Astrocyte (in vitro differentiated cells and primary cell): ENCODE measurements at regions not wholly inside any gene's neighbourhood (a gene's known extent, or its start where the extent isn't known, plus 50 kb on each side); places are given as distances from the start of the nearest gene placed in this dataset.

Experiments
- EZH2 ChIP-seq: IDR thresholded peaks from 2 replicates; pipeline ENCODE4 v1.6.1; 2012; ENCODE audit warnings: mild to moderate bottlenecking, low read length, inconsistent platforms; ENCODE audit not compliant: insufficient read depth
- TF ChIP-seq, protein P1 (sequence below): IDR thresholded peaks from 2 replicates; pipeline ENCODE4 v1.5.1; 2011; ENCODE audit warnings: low read depth, mild to moderate bottlenecking, inconsistent platforms, low read length, moderate library complexity; ENCODE audit not compliant: insufficient read depth

DNA sequence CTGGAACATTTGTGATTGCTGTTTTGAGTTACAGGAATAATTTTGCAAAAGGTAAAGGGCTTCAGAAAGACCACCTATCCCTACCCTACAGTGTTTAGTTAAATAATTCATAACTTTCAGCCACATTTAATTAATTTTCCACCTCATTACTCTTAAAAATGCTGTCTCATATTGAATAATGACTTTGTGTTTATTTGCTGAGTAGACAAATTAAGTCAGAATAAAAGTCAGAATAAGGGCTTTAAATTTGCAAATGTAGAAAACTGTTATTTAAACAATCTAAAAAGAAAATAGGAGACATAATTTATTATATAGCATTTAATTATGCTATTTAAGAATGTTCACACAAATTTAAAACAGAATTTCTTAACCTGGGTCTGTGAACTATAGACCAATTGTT, 293.7 kb upstream of the RIMS1 start:
- TF ChIP-seq, protein P1, sequence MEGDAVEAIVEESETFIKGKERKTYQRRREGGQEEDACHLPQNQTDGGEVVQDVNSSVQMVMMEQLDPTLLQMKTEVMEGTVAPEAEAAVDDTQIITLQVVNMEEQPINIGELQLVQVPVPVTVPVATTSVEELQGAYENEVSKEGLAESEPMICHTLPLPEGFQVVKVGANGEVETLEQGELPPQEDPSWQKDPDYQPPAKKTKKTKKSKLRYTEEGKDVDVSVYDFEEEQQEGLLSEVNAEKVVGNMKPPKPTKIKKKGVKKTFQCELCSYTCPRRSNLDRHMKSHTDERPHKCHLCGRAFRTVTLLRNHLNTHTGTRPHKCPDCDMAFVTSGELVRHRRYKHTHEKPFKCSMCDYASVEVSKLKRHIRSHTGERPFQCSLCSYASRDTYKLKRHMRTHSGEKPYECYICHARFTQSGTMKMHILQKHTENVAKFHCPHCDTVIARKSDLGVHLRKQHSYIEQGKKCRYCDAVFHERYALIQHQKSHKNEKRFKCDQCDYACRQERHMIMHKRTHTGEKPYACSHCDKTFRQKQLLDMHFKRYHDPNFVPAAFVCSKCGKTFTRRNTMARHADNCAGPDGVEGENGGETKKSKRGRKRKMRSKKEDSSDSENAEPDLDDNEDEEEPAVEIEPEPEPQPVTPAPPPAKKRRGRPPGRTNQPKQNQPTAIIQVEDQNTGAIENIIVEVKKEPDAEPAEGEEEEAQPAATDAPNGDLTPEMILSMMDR, result no peak
- no peak for TF ChIP-seq EZH2
